PC-9 (cell line): ENCODE measurements at regions not wholly inside any gene's neighbourhood (a gene's known extent, or its start where the extent isn't known, plus 50 kb on each side); places are given as distances from the start of the nearest gene placed in this dataset.
A peak's percentile ranks its signal among the peaks of the same experiment; 100 is the strongest.
"Not testable (repeated sequence)": the region's sequence is repeated elsewhere in the genome, so short reads cannot be mapped to it uniquely, and the experiment has no call there.

Source experiments
- BruUV-seq: library from RNA; stranded (reverse); fragments of 400-500 nt; replicated peaks from 2 replicates; lab custom pipeline; 2021; lab: Mats Ljungman, UMichigan
- CTCF ChIA-PET: fragments of 300-600 bp; sonication (Branson Sonifier 250); formaldehyde crosslinking; loops from one replicate; lab custom pipeline; 2022; ENCODE audit warnings: antibody characterized with exemption; lab: Charles Lee
- POLR2A ChIA-PET: fragments of 300-600 bp; sonication (Branson Sonifier 250); formaldehyde crosslinking; loops from one replicate; lab custom pipeline; 2022; ENCODE audit warnings: antibody characterized with exemption; ENCODE audit not compliant: unreplicated experiment; lab: Charles Lee
- DNase-seq, 2 experiments: peaks; one replicate each; pipeline versions ENCODE4 v3.0.0 to v3.0.0-alpha.2; 2015 to 2022; ENCODE audit warnings: mixed read lengths in 1 of 2
- H2AFZ ChIP-seq: fragments of 200-600 bp; sonication (generic); 2 replicates; pipeline ENCODE4 v1.8.1; 2017; ENCODE audit warnings: antibody characterized with exemption
- H3F3A ChIP-seq: fragments of 200-600 bp; sonication (generic); 2 replicates; pipeline ENCODE4 v1.8.1; 2017; ENCODE audit warnings: antibody characterized with exemption, mild to moderate bottlenecking, low read depth; ENCODE audit not compliant: insufficient read depth
- H3K27ac ChIP-seq: fragments of 200-600 bp; sonication (generic); 2 replicates; pipeline ENCODE4 v1.6.1; 2016; ENCODE audit warnings: mixed run types
- H3K27me3 ChIP-seq: fragments of 200-600 bp; sonication (generic); 2 replicates; pipeline ENCODE4 v1.6.1; 2016; ENCODE audit warnings: low read depth, mixed run types; ENCODE audit not compliant: insufficient read depth
- H3K36me3 ChIP-seq: fragments of 200-600 bp; sonication (generic); 2 replicates; pipeline ENCODE4 v1.6.1; 2016; ENCODE audit warnings: low read depth, mixed run types
- H3K4me1 ChIP-seq: fragments of 200-600 bp; sonication (generic); replicated peaks from 2 replicates; pipeline ENCODE4 v1.6.1; 2016; ENCODE audit warnings: mixed run types; ENCODE audit not compliant: insufficient read depth
- H3K4me2 ChIP-seq: fragments of 200-600 bp; sonication (generic); 2 replicates; pipeline ENCODE4 v1.6.1; 2017; ENCODE audit warnings: mixed run types
- H3K4me3 ChIP-seq: fragments of 200-600 bp; sonication (generic); 2 replicates; pipeline ENCODE4 v1.6.1; 2016; ENCODE audit warnings: mixed run types
- H3K79me2 ChIP-seq: fragments of 200-600 bp; sonication (generic); 2 replicates; pipeline ENCODE4 v1.6.1; 2017; ENCODE audit warnings: low read depth, mixed run types
- H3K9me2 ChIP-seq: fragments of 200-600 bp; sonication (generic); 2 replicates; pipeline ENCODE4 v1.8.1; 2017; ENCODE audit warnings: mild to moderate bottlenecking; ENCODE audit not compliant: insufficient read depth
- H3K9me3 ChIP-seq: fragments of 200-600 bp; sonication (generic); 2 replicates; pipeline ENCODE4 v1.8.1; 2016; ENCODE audit warnings: low read depth; ENCODE audit not compliant: insufficient read depth
- H4K20me1 ChIP-seq: fragments of 200-600 bp; sonication (generic); 2 replicates; pipeline ENCODE4 v1.8.1; 2017; ENCODE audit not compliant: insufficient read depth
- EZH2 ChIP-seq: fragments of 200-600 bp; sonication (generic); IDR thresholded peaks from 2 replicates; pipeline ENCODE4 v1.8.0; 2017; ENCODE audit warnings: antibody characterized with exemption, low read depth
- intact Hi-C: fragments of 100-400 bp; cut with micrococcal nuclease; formaldehyde crosslinking; loops from one replicate; pipeline ENCODE4 v1.10.0; 2022; ENCODE audit not compliant: unreplicated experiment
- TF ChIP-seq, protein P1 (sequence below): fragments of 200-600 bp; sonication (generic); conservative IDR thresholded peaks from 2 replicates; pipeline ENCODE4 v1.6.1; 2017; ENCODE audit warnings: mixed run types, antibody characterized with exemption, mild to moderate bottlenecking, moderate library complexity

- DNase-seq: no peak
- no peaks in the 10 kb centered on the region for H4K20me1 ChIP-seq
- CTCF ChIA-PET: no interaction called here
- intact Hi-C loops: no loop called here
- H3K27ac ChIP-seq: 0 out of 2 replicates have a peak overlapping the region, but pooled peaks have one; percentile 69
- no peaks in the 10 kb centered on the region for H3K36me3 ChIP-seq
- no peaks in the 10 kb centered on the region for H3K27me3 ChIP-seq
- POLR2A ChIA-PET: no interaction called here
- no peaks in the 10 kb centered on the region for H3K9me2 ChIP-seq
- no peak overlapping the region for H2AFZ ChIP-seq
- H3K4me1 ChIP-seq: peaks cover 6% of the 10 kb centered on the region; the same call in 1 of the 2 replicates
- no peaks in the 10 kb centered on the region for H3K9me3 ChIP-seq
- peaks cover 3% of the 10 kb centered on the region; the same call in 1 of the 2 replicates for H3F3A ChIP-seq
- peak overlapping the region; percentile 71; the same call in 1 of the 2 replicates for H3K4me2 ChIP-seq
- TF ChIP-seq, protein P1, sequence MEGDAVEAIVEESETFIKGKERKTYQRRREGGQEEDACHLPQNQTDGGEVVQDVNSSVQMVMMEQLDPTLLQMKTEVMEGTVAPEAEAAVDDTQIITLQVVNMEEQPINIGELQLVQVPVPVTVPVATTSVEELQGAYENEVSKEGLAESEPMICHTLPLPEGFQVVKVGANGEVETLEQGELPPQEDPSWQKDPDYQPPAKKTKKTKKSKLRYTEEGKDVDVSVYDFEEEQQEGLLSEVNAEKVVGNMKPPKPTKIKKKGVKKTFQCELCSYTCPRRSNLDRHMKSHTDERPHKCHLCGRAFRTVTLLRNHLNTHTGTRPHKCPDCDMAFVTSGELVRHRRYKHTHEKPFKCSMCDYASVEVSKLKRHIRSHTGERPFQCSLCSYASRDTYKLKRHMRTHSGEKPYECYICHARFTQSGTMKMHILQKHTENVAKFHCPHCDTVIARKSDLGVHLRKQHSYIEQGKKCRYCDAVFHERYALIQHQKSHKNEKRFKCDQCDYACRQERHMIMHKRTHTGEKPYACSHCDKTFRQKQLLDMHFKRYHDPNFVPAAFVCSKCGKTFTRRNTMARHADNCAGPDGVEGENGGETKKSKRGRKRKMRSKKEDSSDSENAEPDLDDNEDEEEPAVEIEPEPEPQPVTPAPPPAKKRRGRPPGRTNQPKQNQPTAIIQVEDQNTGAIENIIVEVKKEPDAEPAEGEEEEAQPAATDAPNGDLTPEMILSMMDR: no peak
- no peak for TF ChIP-seq EZH2
- H3K79me2 ChIP-seq: no peaks in the 10 kb centered on the region
- no peak overlapping the region for H3K4me3 ChIP-seq
- BruUV-seq: no TSS peak
These were observed 65.1 kb upstream of the LYZL2 start for GRCh38 chr10:30694518-30695228.

DNA sequence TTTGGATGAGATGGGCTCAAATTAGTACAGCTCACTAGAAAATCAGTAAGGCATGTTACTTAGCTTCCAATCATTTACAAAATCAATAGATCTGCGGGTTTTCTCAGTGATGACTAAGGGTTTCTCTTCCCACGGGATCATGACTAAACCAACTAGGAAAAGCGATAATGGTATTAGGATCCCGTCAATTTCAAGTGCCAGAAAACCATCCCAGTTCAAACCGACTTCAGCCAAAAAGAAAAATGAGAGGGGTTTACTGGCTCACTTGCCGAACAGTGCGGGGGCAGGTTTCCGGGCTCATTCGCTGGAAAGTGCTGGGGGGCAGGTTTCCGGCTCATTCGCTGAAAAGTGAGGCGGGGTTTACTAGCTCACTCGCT lies 62.1 kb upstream of the LYZL2 start:
- Histone ChIP-seq H3K4me2 (no peak overlapping the region), H3F3A (peaks cover 3% of the 10 kb centered on the region; the same call in 1 of the 2 replicates), H3K4me1 (peaks cover 6% of the 10 kb centered on the region; the same call in 1 of the 2 replicates), H3K4me3 (no peak overlapping the region), H3K27ac (no peak overlapping the region), H3K79me2 (no peaks in the 10 kb centered on the region), H3K9me3 (no peaks in the 10 kb centered on the region), H3K9me2 (no peaks in the 10 kb centered on the region), H3K27me3 (no peaks in the 10 kb centered on the region), H4K20me1 (no peaks in the 10 kb centered on the region), H3K36me3 (no peaks in the 10 kb centered on the region), H2AFZ (no peak overlapping the region)
- DNase-seq: no peak
- TF ChIP-seq, protein P1: no peak
- TF ChIP-seq EZH2: no peak
- BruUV-seq: no TSS peak
- intact Hi-C loops: no loop called here
- ChIA-PET CTCF (no interaction called here), POLR2A (no interaction called here)

GRCh38 chr10:30690948-30691638 lies 61.5 kb upstream of the LYZL2 start:
- H3K36me3 ChIP-seq, H3K4me3 ChIP-seq, H3K9me3 ChIP-seq, BruUV-seq, H4K20me1 ChIP-seq, H3K9me2 ChIP-seq, CTCF ChIA-PET, H3K4me1 ChIP-seq, H3K79me2 ChIP-seq, H2AFZ ChIP-seq, H3K27me3 ChIP-seq, intact Hi-C loops, DNase-seq, POLR2A ChIA-PET, H3K4me2 ChIP-seq, H3F3A ChIP-seq, H3K27ac ChIP-seq: not testable (repeated sequence)
